ENCODE measurements at regions not wholly inside any gene's neighbourhood (a gene's known extent, or its start where the extent isn't known, plus 50 kb on each side); places are given as distances from the start of the nearest gene placed in this dataset.

DNA sequence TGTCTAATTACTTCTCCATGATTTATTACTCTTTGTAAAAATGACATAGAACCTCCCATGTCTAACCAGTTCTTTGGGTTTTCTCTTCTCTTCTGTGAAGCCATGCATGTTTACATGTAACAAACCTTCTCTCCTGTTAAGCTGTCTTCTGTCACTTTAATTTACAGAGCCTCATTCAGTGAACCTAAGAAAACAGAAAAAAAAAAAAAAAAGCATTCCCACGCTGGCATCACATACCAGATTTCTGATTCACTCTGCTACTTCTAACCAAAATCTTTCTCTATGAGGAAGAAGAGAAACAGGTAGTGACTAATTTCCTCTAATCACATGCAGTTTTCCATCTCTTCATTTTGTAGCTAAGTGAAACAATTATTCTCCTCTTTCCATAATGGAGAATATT is 141.4 kb upstream of the CXADR start:
- TF ChIP-seq POLR2A (IDR thresholded peaks at IDR 0.05): no peak
- TF ChIP-seq, protein P1, sequence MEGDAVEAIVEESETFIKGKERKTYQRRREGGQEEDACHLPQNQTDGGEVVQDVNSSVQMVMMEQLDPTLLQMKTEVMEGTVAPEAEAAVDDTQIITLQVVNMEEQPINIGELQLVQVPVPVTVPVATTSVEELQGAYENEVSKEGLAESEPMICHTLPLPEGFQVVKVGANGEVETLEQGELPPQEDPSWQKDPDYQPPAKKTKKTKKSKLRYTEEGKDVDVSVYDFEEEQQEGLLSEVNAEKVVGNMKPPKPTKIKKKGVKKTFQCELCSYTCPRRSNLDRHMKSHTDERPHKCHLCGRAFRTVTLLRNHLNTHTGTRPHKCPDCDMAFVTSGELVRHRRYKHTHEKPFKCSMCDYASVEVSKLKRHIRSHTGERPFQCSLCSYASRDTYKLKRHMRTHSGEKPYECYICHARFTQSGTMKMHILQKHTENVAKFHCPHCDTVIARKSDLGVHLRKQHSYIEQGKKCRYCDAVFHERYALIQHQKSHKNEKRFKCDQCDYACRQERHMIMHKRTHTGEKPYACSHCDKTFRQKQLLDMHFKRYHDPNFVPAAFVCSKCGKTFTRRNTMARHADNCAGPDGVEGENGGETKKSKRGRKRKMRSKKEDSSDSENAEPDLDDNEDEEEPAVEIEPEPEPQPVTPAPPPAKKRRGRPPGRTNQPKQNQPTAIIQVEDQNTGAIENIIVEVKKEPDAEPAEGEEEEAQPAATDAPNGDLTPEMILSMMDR (IDR thresholded peaks at IDR 0.05): no peak
